ENCODE measurements at regions not wholly inside any gene's neighbourhood (a gene's known extent, or its start where the extent isn't known, plus 50 kb on each side); places are given as distances from the start of the nearest gene placed in this dataset.

- Mint-ChIP-seq H3K4me1 (no peaks in the 10 kb centered on the region), H3K4me3 (no peak overlapping the region), H3K27me3 (ENCODE audit: insufficient read depth, low read depth, poor library complexity) (no peaks in the 10 kb centered on the region), H3K9me3 (no peaks in the 10 kb centered on the region), H3K27ac (no peak overlapping the region), H3K36me3 (ENCODE audit: low read depth) (no peaks in the 10 kb centered on the region)
- Histone ChIP-seq H2AFZ (no peak overlapping the region), H3K27me3 (ENCODE audit: insufficient read depth) (no peaks in the 10 kb centered on the region), H3K4me3 (no peak overlapping the region), H3K79me2 (replicated peaks; ENCODE audit: insufficient read depth) (no peaks in the 10 kb centered on the region), H3K9me2 (ENCODE audit: insufficient read depth) (no peaks in the 10 kb centered on the region), H3F3A (replicated peaks; ENCODE audit: low read depth) (no peaks in the 10 kb centered on the region), H3K4me1 (ENCODE audit: insufficient read depth) (no peaks in the 10 kb centered on the region), H4K20me1 (replicated peaks; ENCODE audit: insufficient read depth) (no peaks in the 10 kb centered on the region), H3K27ac (ENCODE audit: low read depth) (no peak overlapping the region), H3K4me2 (no peak overlapping the region), H3K36me3 (ENCODE audit: insufficient read depth) (no peaks in the 10 kb centered on the region)
- TF ChIP-seq, protein P1, sequence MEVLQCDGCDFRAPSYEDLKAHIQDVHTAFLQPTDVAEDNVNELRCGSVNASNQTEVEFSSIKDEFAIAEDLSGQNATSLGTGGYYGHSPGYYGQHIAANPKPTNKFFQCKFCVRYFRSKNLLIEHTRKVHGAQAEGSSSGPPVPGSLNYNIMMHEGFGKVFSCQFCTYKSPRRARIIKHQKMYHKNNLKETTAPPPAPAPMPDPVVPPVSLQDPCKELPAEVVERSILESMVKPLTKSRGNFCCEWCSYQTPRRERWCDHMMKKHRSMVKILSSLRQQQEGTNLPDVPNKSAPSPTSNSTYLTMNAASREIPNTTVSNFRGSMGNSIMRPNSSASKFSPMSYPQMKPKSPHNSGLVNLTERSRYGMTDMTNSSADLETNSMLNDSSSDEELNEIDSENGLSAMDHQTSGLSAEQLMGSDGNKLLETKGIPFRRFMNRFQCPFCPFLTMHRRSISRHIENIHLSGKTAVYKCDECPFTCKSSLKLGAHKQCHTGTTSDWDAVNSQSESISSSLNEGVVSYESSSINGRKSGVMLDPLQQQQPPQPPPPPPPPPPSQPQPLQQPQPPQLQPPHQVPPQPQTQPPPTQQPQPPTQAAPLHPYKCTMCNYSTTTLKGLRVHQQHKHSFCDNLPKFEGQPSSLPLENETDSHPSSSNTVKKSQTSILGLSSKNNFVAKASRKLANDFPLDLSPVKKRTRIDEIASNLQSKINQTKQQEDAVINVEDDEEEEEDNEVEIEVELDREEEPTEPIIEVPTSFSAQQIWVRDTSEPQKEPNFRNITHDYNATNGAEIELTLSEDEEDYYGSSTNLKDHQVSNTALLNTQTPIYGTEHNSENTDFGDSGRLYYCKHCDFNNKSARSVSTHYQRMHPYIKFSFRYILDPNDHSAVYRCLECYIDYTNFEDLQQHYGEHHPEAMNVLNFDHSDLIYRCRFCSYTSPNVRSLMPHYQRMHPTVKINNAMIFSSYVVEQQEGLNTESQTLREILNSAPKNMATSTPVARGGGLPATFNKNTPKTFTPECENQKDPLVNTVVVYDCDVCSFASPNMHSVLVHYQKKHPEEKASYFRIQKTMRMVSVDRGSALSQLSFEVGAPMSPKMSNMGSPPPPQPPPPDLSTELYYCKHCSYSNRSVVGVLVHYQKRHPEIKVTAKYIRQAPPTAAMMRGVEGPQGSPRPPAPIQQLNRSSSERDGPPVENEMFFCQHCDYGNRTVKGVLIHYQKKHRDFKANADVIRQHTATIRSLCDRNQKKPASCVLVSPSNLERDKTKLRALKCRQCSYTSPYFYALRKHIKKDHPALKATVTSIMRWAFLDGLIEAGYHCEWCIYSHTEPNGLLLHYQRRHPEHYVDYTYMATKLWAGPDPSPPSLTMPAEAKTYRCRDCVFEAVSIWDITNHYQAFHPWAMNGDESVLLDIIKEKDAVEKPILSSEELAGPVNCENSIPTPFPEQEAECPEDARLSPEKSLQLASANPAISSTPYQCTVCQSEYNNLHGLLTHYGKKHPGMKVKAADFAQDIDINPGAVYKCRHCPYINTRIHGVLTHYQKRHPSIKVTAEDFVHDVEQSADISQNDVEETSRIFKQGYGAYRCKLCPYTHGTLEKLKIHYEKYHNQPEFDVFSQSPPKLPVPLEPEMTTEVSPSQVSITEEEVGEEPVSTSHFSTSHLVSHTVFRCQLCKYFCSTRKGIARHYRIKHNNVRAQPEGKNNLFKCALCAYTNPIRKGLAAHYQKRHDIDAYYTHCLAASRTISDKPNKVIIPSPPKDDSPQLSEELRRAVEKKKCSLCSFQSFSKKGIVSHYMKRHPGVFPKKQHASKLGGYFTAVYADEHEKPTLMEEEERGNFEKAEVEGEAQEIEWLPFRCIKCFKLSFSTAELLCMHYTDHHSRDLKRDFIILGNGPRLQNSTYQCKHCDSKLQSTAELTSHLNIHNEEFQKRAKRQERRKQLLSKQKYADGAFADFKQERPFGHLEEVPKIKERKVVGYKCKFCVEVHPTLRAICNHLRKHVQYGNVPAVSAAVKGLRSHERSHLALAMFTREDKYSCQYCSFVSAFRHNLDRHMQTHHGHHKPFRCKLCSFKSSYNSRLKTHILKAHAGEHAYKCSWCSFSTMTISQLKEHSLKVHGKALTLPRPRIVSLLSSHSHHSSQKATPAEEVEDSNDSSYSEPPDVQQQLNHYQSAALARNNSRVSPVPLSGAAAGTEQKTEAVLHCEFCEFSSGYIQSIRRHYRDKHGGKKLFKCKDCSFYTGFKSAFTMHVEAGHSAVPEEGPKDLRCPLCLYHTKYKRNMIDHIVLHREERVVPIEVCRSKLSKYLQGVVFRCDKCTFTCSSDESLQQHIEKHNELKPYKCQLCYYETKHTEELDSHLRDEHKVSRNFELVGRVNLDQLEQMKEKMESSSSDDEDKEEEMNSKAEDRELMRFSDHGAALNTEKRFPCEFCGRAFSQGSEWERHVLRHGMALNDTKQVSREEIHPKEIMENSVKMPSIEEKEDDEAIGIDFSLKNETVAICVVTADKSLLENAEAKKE (CRISPR knock-in tag; IDR thresholded peaks at IDR 0.05) = no peak
- TF ChIP-seq CREB1 (CRISPR knock-in tag; IDR thresholded peaks at IDR 0.05; ENCODE audit: low read depth) (no peak), STAT1 (IDR thresholded peaks at IDR 0.05; ENCODE audit: unreplicated experiment) (no peak), REST (IDR thresholded peaks at IDR 0.05; ENCODE audit: unreplicated experiment) (no peak), EZH2 (IDR thresholded peaks at IDR 0.05; ENCODE audit: low read depth, unreplicated experiment) (no peak), EZH2phosphoT487 (IDR thresholded peaks at IDR 0.05; ENCODE audit: unreplicated experiment) (no peak), CTCF (conservative IDR thresholded peaks at IDR 0.05; ENCODE audit: low read depth in 2 of 2) (no peak), ZNF114 (CRISPR knock-in tag; IDR thresholded peaks at IDR 0.05) (no peak), POLR2AphosphoS5 (IDR thresholded peaks at IDR 0.05; ENCODE audit: low read depth) (no peak), NANOG (IDR thresholded peaks at IDR 0.05; ENCODE audit: borderline replicate concordance) (no peak), ZNF331 (CRISPR knock-in tag; IDR thresholded peaks at IDR 0.05; ENCODE audit: low read depth) (no peak), JUNB (IDR thresholded peaks at IDR 0.05; ENCODE audit: unreplicated experiment) (no peak)
- TF ChIP-seq, protein P2, sequence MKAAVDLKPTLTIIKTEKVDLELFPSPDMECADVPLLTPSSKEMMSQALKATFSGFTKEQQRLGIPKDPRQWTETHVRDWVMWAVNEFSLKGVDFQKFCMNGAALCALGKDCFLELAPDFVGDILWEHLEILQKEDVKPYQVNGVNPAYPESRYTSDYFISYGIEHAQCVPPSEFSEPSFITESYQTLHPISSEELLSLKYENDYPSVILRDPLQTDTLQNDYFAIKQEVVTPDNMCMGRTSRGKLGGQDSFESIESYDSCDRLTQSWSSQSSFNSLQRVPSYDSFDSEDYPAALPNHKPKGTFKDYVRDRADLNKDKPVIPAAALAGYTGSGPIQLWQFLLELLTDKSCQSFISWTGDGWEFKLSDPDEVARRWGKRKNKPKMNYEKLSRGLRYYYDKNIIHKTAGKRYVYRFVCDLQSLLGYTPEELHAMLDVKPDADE (IDR thresholded peaks at IDR 0.05) = no peak
- ATAC-seq (no peak), DNase-seq (ENCODE audit: low spot score) (no peak)
These were observed 1479.8 kb upstream of the ACVR2A start for GRCh38 chr2:146365041-146365440.

All from GM23338 (cell line).